ENCODE measurements at regions not wholly inside any gene's neighbourhood (a gene's known extent, or its start where the extent isn't known, plus 50 kb on each side); places are given as distances from the start of the nearest gene placed in this dataset.
"Not testable (repeated sequence)": the region's sequence is repeated elsewhere in the genome, so short reads cannot be mapped to it uniquely, and the experiment has no call there.

GRCh38 chr10:55820071-55820470 lies 541.0 kb downstream of the ZWINT start:
- Histone ChIP-seq H3K36me3 (replicated peaks) (no peaks in the 10 kb centered on the region), H3K27me3 (ENCODE audit: low read depth) (no peaks in the 10 kb centered on the region), H3K9me3 (no peaks in the 10 kb centered on the region), H3K4me3 (no peak overlapping the region), H3K4me1 (no peaks in the 10 kb centered on the region)
- in situ Hi-C loops (cut with MboI; ENCODE audit: low sequenced_read_pairs), result no loop called here
- DNase-seq (ENCODE audit: low spot score in 2 of 2), result no peak

GRCh38 chr10:55813451-55814170 lies 547.4 kb downstream of the ZWINT start:
- in situ Hi-C loops (cut with MboI; ENCODE audit: low sequenced_read_pairs), result no loop called here
- Histone ChIP-seq H3K9me3 (no peaks in the 10 kb centered on the region), H3K4me1 (no peaks in the 10 kb centered on the region), H3K36me3 (replicated peaks) (no peaks in the 10 kb centered on the region), H3K27me3 (ENCODE audit: low read depth) (no peaks in the 10 kb centered on the region), H3K4me3 (no peak overlapping the region)
- DNase-seq (ENCODE audit: low spot score in 2 of 2), result no peak

GRCh38 chr10:55803055-55803454 lies 558.0 kb downstream of the ZWINT start:
- Histone ChIP-seq H3K27me3 (ENCODE audit: low read depth) (no peaks in the 10 kb centered on the region), H3K36me3 (replicated peaks) (no peaks in the 10 kb centered on the region), H3K9me3 (no peaks in the 10 kb centered on the region), H3K4me3 (no peak overlapping the region), H3K4me1 (no peaks in the 10 kb centered on the region)
- DNase-seq (ENCODE audit: low spot score in 2 of 2), result no peak
- in situ Hi-C loops (cut with MboI; ENCODE audit: low sequenced_read_pairs), result no loop called here

GRCh38 chr10:55801353-55801661 lies 559.8 kb downstream of the ZWINT start:
- H3K36me3 ChIP-seq (replicated peaks), result no peaks in the 10 kb centered on the region
- DNase-seq (ENCODE audit: low spot score in 2 of 2), result no peak
- H3K4me1 ChIP-seq, result no peaks in the 10 kb centered on the region; the same call in 1 of the 2 replicates
- no peaks in the 10 kb centered on the region for H3K9me3 ChIP-seq
- no peak overlapping the region for H3K4me3 ChIP-seq
- in situ Hi-C loops (cut with MboI; ENCODE audit: low sequenced_read_pairs), result no loop called here
- no peaks in the 10 kb centered on the region for H3K27me3 ChIP-seq (ENCODE audit: low read depth)

- Histone ChIP-seq H3K27me3 (ENCODE audit: low read depth) (no peaks in the 10 kb centered on the region), H3K4me1 (no peaks in the 10 kb centered on the region; the same call in 1 of the 2 replicates), H3K36me3 (replicated peaks) (no peaks in the 10 kb centered on the region), H3K4me3 (no peak overlapping the region), H3K9me3 (no peaks in the 10 kb centered on the region)
- no peak for DNase-seq (ENCODE audit: low spot score in 2 of 2)
- in situ Hi-C loops (cut with MboI; ENCODE audit: low sequenced_read_pairs), result no loop called here
Observed at GRCh38 chr10:55800602-55801352, 560.3 kb downstream of the ZWINT start.

- H3K9me3 ChIP-seq, result no peaks in the 10 kb centered on the region
- no peak for DNase-seq (ENCODE audit: low spot score in 2 of 2)
- no peaks in the 10 kb centered on the region for H3K36me3 ChIP-seq (replicated peaks)
- no peaks in the 10 kb centered on the region; the same call in 1 of the 2 replicates for H3K4me1 ChIP-seq
- in situ Hi-C loops (cut with MboI; ENCODE audit: low sequenced_read_pairs), result no loop called here
- H3K27me3 ChIP-seq (ENCODE audit: low read depth), result no peaks in the 10 kb centered on the region
- no peak overlapping the region for H3K4me3 ChIP-seq
Observed at GRCh38 chr10:55793024-55793423, 568.0 kb downstream of the ZWINT start.

- in situ Hi-C loops (cut with MboI; ENCODE audit: low sequenced_read_pairs); H3K4me1 ChIP-seq: not testable (repeated sequence)
Observed at GRCh38 chr10:55790276-55790675, 570.8 kb downstream of the ZWINT start.

GRCh38 chr10:55786461-55787050 lies 574.5 kb downstream of the ZWINT start:
- Histone ChIP-seq H3K36me3 (replicated peaks) (no peaks in the 10 kb centered on the region), H3K4me1 (no peaks in the 10 kb centered on the region), H3K4me3 (no peak overlapping the region), H3K27me3 (ENCODE audit: low read depth) (no peaks in the 10 kb centered on the region), H3K9me3 (no peaks in the 10 kb centered on the region)
- peak in 1 of 2 experiments; percentile 28 for DNase-seq (ENCODE audit: low spot score in 2 of 2)
- in situ Hi-C loops (cut with MboI; ENCODE audit: low sequenced_read_pairs), result no loop called here

More at GRCh38 chr10:55790276-55790675, 570.8 kb downstream of the ZWINT start:
- not testable (repeated sequence) for DNase-seq (ENCODE audit: low spot score in 2 of 2); H3K36me3 ChIP-seq (replicated peaks); H3K27me3 ChIP-seq (ENCODE audit: low read depth); H3K4me3 ChIP-seq; H3K9me3 ChIP-seq

- no peaks in the 10 kb centered on the region for H3K9me3 ChIP-seq
- no peak for DNase-seq (ENCODE audit: low spot score in 2 of 2)
- in situ Hi-C loops (cut with MboI; ENCODE audit: low sequenced_read_pairs), result no loop called here
- no peaks in the 10 kb centered on the region for H3K27me3 ChIP-seq (ENCODE audit: low read depth)
- no peaks in the 10 kb centered on the region for H3K36me3 ChIP-seq (replicated peaks)
- no peaks in the 10 kb centered on the region for H3K4me1 ChIP-seq
- H3K4me3 ChIP-seq, result no peak overlapping the region
Observed at GRCh38 chr10:55782181-55782580, 578.9 kb downstream of the ZWINT start.

- in situ Hi-C loops (cut with MboI; ENCODE audit: low sequenced_read_pairs), result no loop called here
- no peaks in the 10 kb centered on the region for H3K27me3 ChIP-seq (ENCODE audit: low read depth)
- H3K4me1 ChIP-seq, result no peaks in the 10 kb centered on the region
- no peaks in the 10 kb centered on the region for H3K9me3 ChIP-seq
- H3K4me3 ChIP-seq, result no peak overlapping the region
- H3K36me3 ChIP-seq (replicated peaks), result no peaks in the 10 kb centered on the region
- no peak for DNase-seq (ENCODE audit: low spot score in 2 of 2)
Observed at GRCh38 chr10:55766212-55766611, 594.8 kb downstream of the ZWINT start.

- no peak for DNase-seq (ENCODE audit: low spot score in 2 of 2)
- no peaks in the 10 kb centered on the region for H3K4me1 ChIP-seq
- no peaks in the 10 kb centered on the region for H3K36me3 ChIP-seq (replicated peaks)
- in situ Hi-C loops (cut with MboI; ENCODE audit: low sequenced_read_pairs), result no loop called here
- no peak overlapping the region for H3K4me3 ChIP-seq
- H3K27me3 ChIP-seq (ENCODE audit: low read depth), result no peaks in the 10 kb centered on the region
- H3K9me3 ChIP-seq, result no peaks in the 10 kb centered on the region
Observed at GRCh38 chr10:55750458-55750857, 610.6 kb downstream of the ZWINT start.

- Histone ChIP-seq H3K27me3 (ENCODE audit: low read depth) (no peaks in the 10 kb centered on the region), H3K4me3 (no peak overlapping the region), H3K36me3 (replicated peaks) (no peaks in the 10 kb centered on the region), H3K9me3 (no peaks in the 10 kb centered on the region), H3K4me1 (no peaks in the 10 kb centered on the region)
- DNase-seq (ENCODE audit: low spot score in 2 of 2), result no peak
- in situ Hi-C loops (cut with MboI; ENCODE audit: low sequenced_read_pairs), result no loop called here
Observed at GRCh38 chr10:55747244-55747643, 613.8 kb downstream of the ZWINT start.

- in situ Hi-C loops (cut with MboI; ENCODE audit: low sequenced_read_pairs), result no loop called here
- no peaks in the 10 kb centered on the region for H3K4me1 ChIP-seq
- no peaks in the 10 kb centered on the region for H3K36me3 ChIP-seq (replicated peaks)
- no peaks in the 10 kb centered on the region for H3K9me3 ChIP-seq
- no peak overlapping the region for H3K4me3 ChIP-seq
- H3K27me3 ChIP-seq (ENCODE audit: low read depth), result no peaks in the 10 kb centered on the region
- DNase-seq (ENCODE audit: low spot score in 2 of 2), result no peak
Observed at GRCh38 chr10:55746002-55746401, 615.1 kb downstream of the ZWINT start.

GRCh38 chr10:55742487-55742886 lies 618.6 kb downstream of the ZWINT start:
- no peak for DNase-seq (ENCODE audit: low spot score in 2 of 2)
- no peaks in the 10 kb centered on the region for H3K4me1 ChIP-seq
- H3K27me3 ChIP-seq (ENCODE audit: low read depth), result no peaks in the 10 kb centered on the region
- in situ Hi-C loops (cut with MboI; ENCODE audit: low sequenced_read_pairs), result no loop called here
- no peak overlapping the region for H3K4me3 ChIP-seq
- no peaks in the 10 kb centered on the region for H3K36me3 ChIP-seq (replicated peaks)
- H3K9me3 ChIP-seq, result no peaks in the 10 kb centered on the region
